GM12891 (cell line): ENCODE measurements at regions not wholly inside any gene's neighbourhood (a gene's known extent, or its start where the extent isn't known, plus 50 kb on each side); places are given as distances from the start of the nearest gene placed in this dataset.

ENCODE experiments used
- POLR2A ChIP-seq: IDR thresholded peaks from 2 replicates; pipeline ENCODE4 v1.6.1; 2011; ENCODE audit warnings: low read depth, low read length, control low read depth
- POLR2AphosphoS5 ChIP-seq: IDR thresholded peaks from 2 replicates; pipeline ENCODE4 v1.6.1; 2011; ENCODE audit warnings: low read depth, low read length, control low read depth
- SPI1 ChIP-seq: IDR thresholded peaks from 2 replicates; pipeline ENCODE4 v1.6.1; 2011; ENCODE audit warnings: low read depth, low read length, control low read depth

- TF ChIP-seq POLR2A: no peak
- no peak for TF ChIP-seq POLR2AphosphoS5
- no peak for TF ChIP-seq SPI1
Observed at GRCh38 chr9:95605101-95605500, 88.3 kb upstream of the PTCH1 start.
